ENCODE measurements at regions not wholly inside any gene's neighbourhood (a gene's known extent, or its start where the extent isn't known, plus 50 kb on each side); places are given as distances from the start of the nearest gene placed in this dataset.
"Not testable (repeated sequence)": the region's sequence is repeated elsewhere in the genome, so short reads cannot be mapped to it uniquely, and the experiment has no call there.

GRCh38 chr11:81954301-81954700 is 779.4 kb downstream of the FAM181B start:
- H3K4me3 ChIP-seq (ENCODE audit: low read depth in 1 of 5, low read length in 5 of 5); H3K27me3 ChIP-seq (ENCODE audit: control insufficient read depth in 5 of 5, insufficient read depth in 4 of 5, low read length in 5 of 5); H3K9me3 ChIP-seq (ENCODE audit: control insufficient read depth in 5 of 5, low read length in 5 of 5); H3K9ac ChIP-seq (ENCODE audit: low read length in 5 of 5); H3K36me3 ChIP-seq (ENCODE audit: control insufficient read depth in 5 of 5, insufficient read depth in 5 of 5, low read length in 5 of 5); H3K27ac ChIP-seq (ENCODE audit: low read depth, low read length); H3K4me1 ChIP-seq (ENCODE audit: control insufficient read depth in 5 of 5, insufficient read depth in 5 of 5, low read length in 5 of 5): not testable (repeated sequence)

- no peaks in the 10 kb centered on the region for H3K27me3 ChIP-seq (ENCODE audit: control insufficient read depth in 5 of 5, insufficient read depth in 4 of 5, low read length in 5 of 5)
- H3K27ac ChIP-seq (ENCODE audit: low read depth, low read length), result no peak overlapping the region
- H3K4me3 ChIP-seq (ENCODE audit: low read depth in 1 of 5, low read length in 5 of 5), result no peak overlapping the region
- no peaks in the 10 kb centered on the region for H3K4me1 ChIP-seq (ENCODE audit: control insufficient read depth in 5 of 5, insufficient read depth in 5 of 5, low read length in 5 of 5)
- no peaks in the 10 kb centered on the region for H3K36me3 ChIP-seq (ENCODE audit: control insufficient read depth in 5 of 5, insufficient read depth in 5 of 5, low read length in 5 of 5)
- H3K9ac ChIP-seq (ENCODE audit: low read length in 5 of 5), result no peak overlapping the region
- no peaks in the 10 kb centered on the region for H3K9me3 ChIP-seq (ENCODE audit: control insufficient read depth in 5 of 5, low read length in 5 of 5)
Observed at GRCh38 chr11:81946831-81947230, 786.8 kb downstream of the FAM181B start.

- no peaks in the 10 kb centered on the region for H3K27me3 ChIP-seq (ENCODE audit: control insufficient read depth in 5 of 5, insufficient read depth in 4 of 5, low read length in 5 of 5)
- no peak overlapping the region for H3K9ac ChIP-seq (ENCODE audit: low read length in 5 of 5)
- H3K36me3 ChIP-seq (ENCODE audit: control insufficient read depth in 5 of 5, insufficient read depth in 5 of 5, low read length in 5 of 5), result no peaks in the 10 kb centered on the region
- H3K4me1 ChIP-seq (ENCODE audit: control insufficient read depth in 5 of 5, insufficient read depth in 5 of 5, low read length in 5 of 5), result no peaks in the 10 kb centered on the region
- no peak overlapping the region for H3K27ac ChIP-seq (ENCODE audit: low read depth, low read length)
- H3K4me3 ChIP-seq (ENCODE audit: low read depth in 1 of 5, low read length in 5 of 5), result no peak overlapping the region
- H3K9me3 ChIP-seq (ENCODE audit: control insufficient read depth in 5 of 5, low read length in 5 of 5), result no peaks in the 10 kb centered on the region
Observed at GRCh38 chr11:81942646-81943045, 791.0 kb downstream of the FAM181B start.

GRCh38 chr11:81941998-81942397 is 791.7 kb downstream of the FAM181B start:
- Histone ChIP-seq H3K9ac (ENCODE audit: low read length in 5 of 5) (no peak overlapping the region), H3K27me3 (ENCODE audit: control insufficient read depth in 5 of 5, insufficient read depth in 4 of 5, low read length in 5 of 5) (no peaks in the 10 kb centered on the region), H3K4me3 (ENCODE audit: low read depth in 1 of 5, low read length in 5 of 5) (no peak overlapping the region), H3K9me3 (ENCODE audit: control insufficient read depth in 5 of 5, low read length in 5 of 5) (no peaks in the 10 kb centered on the region), H3K4me1 (ENCODE audit: control insufficient read depth in 5 of 5, insufficient read depth in 5 of 5, low read length in 5 of 5) (no peaks in the 10 kb centered on the region), H3K36me3 (ENCODE audit: control insufficient read depth in 5 of 5, insufficient read depth in 5 of 5, low read length in 5 of 5) (no peaks in the 10 kb centered on the region), H3K27ac (ENCODE audit: low read depth, low read length) (no peak overlapping the region)

- Histone ChIP-seq H3K27me3 (ENCODE audit: control insufficient read depth in 5 of 5, insufficient read depth in 4 of 5, low read length in 5 of 5) (no peaks in the 10 kb centered on the region), H3K27ac (ENCODE audit: low read depth, low read length) (no peak overlapping the region), H3K9me3 (ENCODE audit: control insufficient read depth in 5 of 5, low read length in 5 of 5) (no peaks in the 10 kb centered on the region), H3K4me1 (ENCODE audit: control insufficient read depth in 5 of 5, insufficient read depth in 5 of 5, low read length in 5 of 5) (no peaks in the 10 kb centered on the region), H3K9ac (ENCODE audit: low read length in 5 of 5) (no peak overlapping the region), H3K36me3 (ENCODE audit: control insufficient read depth in 5 of 5, insufficient read depth in 5 of 5, low read length in 5 of 5) (no peaks in the 10 kb centered on the region), H3K4me3 (ENCODE audit: low read depth in 1 of 5, low read length in 5 of 5) (no peak overlapping the region)
Observed at GRCh38 chr11:81932303-81932702, 801.4 kb downstream of the FAM181B start.

- H3K4me1 ChIP-seq (ENCODE audit: control insufficient read depth in 5 of 5, insufficient read depth in 5 of 5, low read length in 5 of 5), result no peaks in the 10 kb centered on the region
- no peak overlapping the region for H3K9ac ChIP-seq (ENCODE audit: low read length in 5 of 5)
- H3K27me3 ChIP-seq (ENCODE audit: control insufficient read depth in 5 of 5, insufficient read depth in 4 of 5, low read length in 5 of 5), result no peaks in the 10 kb centered on the region
- no peak overlapping the region for H3K4me3 ChIP-seq (ENCODE audit: low read depth in 1 of 5, low read length in 5 of 5)
- H3K36me3 ChIP-seq (ENCODE audit: control insufficient read depth in 5 of 5, insufficient read depth in 5 of 5, low read length in 5 of 5), result no peaks in the 10 kb centered on the region
- H3K9me3 ChIP-seq (ENCODE audit: control insufficient read depth in 5 of 5, low read length in 5 of 5), result no peaks in the 10 kb centered on the region
- no peak overlapping the region for H3K27ac ChIP-seq (ENCODE audit: low read depth, low read length)
Observed at GRCh38 chr11:81920205-81920604, 813.5 kb downstream of the FAM181B start.

- no peaks in the 10 kb centered on the region for H3K36me3 ChIP-seq (ENCODE audit: control insufficient read depth in 5 of 5, insufficient read depth in 5 of 5, low read length in 5 of 5)
Observed at GRCh38 chr11:81916451-81916850, 817.2 kb downstream of the FAM181B start.

GRCh38 chr11:81915045-81915444 is 818.6 kb downstream of the FAM181B start:
- Histone ChIP-seq H3K27ac (ENCODE audit: low read depth, low read length) (no peak overlapping the region), H3K9me3 (ENCODE audit: control insufficient read depth in 5 of 5, low read length in 5 of 5) (no peaks in the 10 kb centered on the region)

More at GRCh38 chr11:81916451-81916850, 817.2 kb downstream of the FAM181B start:
- no peaks in the 10 kb centered on the region for H3K9me3 ChIP-seq (ENCODE audit: control insufficient read depth in 5 of 5, low read length in 5 of 5)
- no peak overlapping the region for H3K4me3 ChIP-seq (ENCODE audit: low read depth in 1 of 5, low read length in 5 of 5)
- H3K27me3 ChIP-seq (ENCODE audit: control insufficient read depth in 5 of 5, insufficient read depth in 4 of 5, low read length in 5 of 5), result no peaks in the 10 kb centered on the region
- H3K9ac ChIP-seq (ENCODE audit: low read length in 5 of 5), result no peak overlapping the region
- no peaks in the 10 kb centered on the region for H3K4me1 ChIP-seq (ENCODE audit: control insufficient read depth in 5 of 5, insufficient read depth in 5 of 5, low read length in 5 of 5)
- no peak overlapping the region for H3K27ac ChIP-seq (ENCODE audit: low read depth, low read length)

GRCh38 chr11:81913793-81914192 is 819.9 kb downstream of the FAM181B start:
- no peak overlapping the region for H3K4me3 ChIP-seq (ENCODE audit: low read depth in 1 of 5, low read length in 5 of 5)
- no peaks in the 10 kb centered on the region for H3K4me1 ChIP-seq (ENCODE audit: control insufficient read depth in 5 of 5, insufficient read depth in 5 of 5, low read length in 5 of 5)
- no peak overlapping the region for H3K9ac ChIP-seq (ENCODE audit: low read length in 5 of 5)
- no peaks in the 10 kb centered on the region for H3K9me3 ChIP-seq (ENCODE audit: control insufficient read depth in 5 of 5, low read length in 5 of 5)
- no peaks in the 10 kb centered on the region for H3K27me3 ChIP-seq (ENCODE audit: control insufficient read depth in 5 of 5, insufficient read depth in 4 of 5, low read length in 5 of 5)
- no peaks in the 10 kb centered on the region for H3K36me3 ChIP-seq (ENCODE audit: control insufficient read depth in 5 of 5, insufficient read depth in 5 of 5, low read length in 5 of 5)
- H3K27ac ChIP-seq (ENCODE audit: low read depth, low read length), result no peak overlapping the region

More at GRCh38 chr11:81915045-81915444, 818.6 kb downstream of the FAM181B start:
- Histone ChIP-seq H3K36me3 (ENCODE audit: control insufficient read depth in 5 of 5, insufficient read depth in 5 of 5, low read length in 5 of 5) (no peaks in the 10 kb centered on the region), H3K9ac (ENCODE audit: low read length in 5 of 5) (no peak overlapping the region), H3K4me3 (ENCODE audit: low read depth in 1 of 5, low read length in 5 of 5) (no peak overlapping the region), H3K27me3 (ENCODE audit: control insufficient read depth in 5 of 5, insufficient read depth in 4 of 5, low read length in 5 of 5) (no peaks in the 10 kb centered on the region), H3K4me1 (ENCODE audit: control insufficient read depth in 5 of 5, insufficient read depth in 5 of 5, low read length in 5 of 5) (no peaks in the 10 kb centered on the region)

- no peak overlapping the region for H3K27ac ChIP-seq (ENCODE audit: low read depth, low read length)
- H3K4me1 ChIP-seq (ENCODE audit: control insufficient read depth in 5 of 5, insufficient read depth in 5 of 5, low read length in 5 of 5), result no peaks in the 10 kb centered on the region
- H3K9me3 ChIP-seq (ENCODE audit: control insufficient read depth in 5 of 5, low read length in 5 of 5), result no peaks in the 10 kb centered on the region
- H3K4me3 ChIP-seq (ENCODE audit: low read depth in 1 of 5, low read length in 5 of 5), result no peak overlapping the region
- H3K9ac ChIP-seq (ENCODE audit: low read length in 5 of 5), result no peak overlapping the region
- H3K27me3 ChIP-seq (ENCODE audit: control insufficient read depth in 5 of 5, insufficient read depth in 4 of 5, low read length in 5 of 5), result no peaks in the 10 kb centered on the region
- H3K36me3 ChIP-seq (ENCODE audit: control insufficient read depth in 5 of 5, insufficient read depth in 5 of 5, low read length in 5 of 5), result no peaks in the 10 kb centered on the region
Observed at GRCh38 chr11:81907996-81908395, 825.7 kb downstream of the FAM181B start.

- no peaks in the 10 kb centered on the region for H3K9me3 ChIP-seq (ENCODE audit: control insufficient read depth in 5 of 5, low read length in 5 of 5)
- H3K36me3 ChIP-seq (ENCODE audit: control insufficient read depth in 5 of 5, insufficient read depth in 5 of 5, low read length in 5 of 5), result no peaks in the 10 kb centered on the region
- H3K27me3 ChIP-seq (ENCODE audit: control insufficient read depth in 5 of 5, insufficient read depth in 4 of 5, low read length in 5 of 5), result no peaks in the 10 kb centered on the region
- H3K4me1 ChIP-seq (ENCODE audit: control insufficient read depth in 5 of 5, insufficient read depth in 5 of 5, low read length in 5 of 5), result no peaks in the 10 kb centered on the region
- H3K9ac ChIP-seq (ENCODE audit: low read length in 5 of 5), result no peak overlapping the region
- no peak overlapping the region for H3K27ac ChIP-seq (ENCODE audit: low read depth, low read length)
- no peak overlapping the region for H3K4me3 ChIP-seq (ENCODE audit: low read depth in 1 of 5, low read length in 5 of 5)
Observed at GRCh38 chr11:81899156-81899555, 834.5 kb downstream of the FAM181B start.

Data from subcutaneous abdominal adipose tissue (tissue), 5 donors.